ENCODE measurements at regions not wholly inside any gene's neighbourhood (a gene's known extent, or its start where the extent isn't known, plus 50 kb on each side); places are given as distances from the start of the nearest gene placed in this dataset.
"Not testable (repeated sequence)": the region's sequence is repeated elsewhere in the genome, so short reads cannot be mapped to it uniquely, and the experiment has no call there.

DNA sequence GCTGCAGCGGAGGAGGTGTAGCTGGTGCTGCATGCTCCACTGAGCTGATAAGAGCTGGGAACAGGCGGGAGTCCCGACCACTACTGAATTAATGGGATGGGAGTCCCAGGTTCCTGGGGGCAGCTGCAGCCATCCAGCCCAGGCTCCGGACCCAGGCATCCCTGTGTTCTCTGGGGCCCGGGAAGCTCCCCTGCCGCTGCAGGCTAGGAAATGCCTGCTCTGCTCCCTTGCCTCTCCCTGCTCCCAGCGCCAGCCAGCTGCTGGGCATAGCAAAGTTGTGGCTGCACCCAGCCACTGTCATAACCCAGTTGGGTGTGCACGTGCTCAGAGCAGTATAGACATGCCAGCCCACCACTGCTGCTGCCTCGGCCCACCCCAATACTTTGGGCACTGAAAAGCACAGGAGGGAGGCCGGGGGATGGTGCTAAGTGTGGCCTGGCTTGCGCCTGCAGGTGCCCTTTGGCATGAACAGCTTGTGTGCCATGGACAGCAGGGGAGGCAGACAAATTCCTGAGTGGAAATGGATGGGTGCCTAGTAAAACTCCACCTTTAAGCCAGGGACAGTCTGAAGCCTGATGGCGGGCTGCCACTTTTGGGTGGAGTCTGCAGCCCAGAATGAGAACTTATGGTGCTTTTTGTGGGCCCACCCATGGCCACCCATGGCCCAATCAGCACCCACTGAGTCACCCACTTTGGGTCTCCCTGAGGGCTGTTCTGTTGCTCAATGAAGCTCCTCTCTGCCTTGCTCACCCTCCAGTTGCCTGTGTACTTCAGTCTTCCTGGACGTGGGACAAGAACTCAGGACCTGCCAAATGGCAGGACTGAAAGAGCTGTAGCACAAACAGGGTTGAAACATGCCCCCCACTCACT, 219.3 kb upstream of the TMEFF2 start:
- no peak for ATAC-seq (ENCODE audit: low read depth)
- no peaks in the 10 kb centered on the region for H3K4me1 ChIP-seq (ENCODE audit: insufficient read depth, poor library complexity, severe bottlenecking)
- H3K36me3 ChIP-seq (ENCODE audit: low read depth) = no peaks in the 10 kb centered on the region
- H3K9me3 ChIP-seq (ENCODE audit: severe bottlenecking) = no peaks in the 10 kb centered on the region
- TF ChIP-seq, protein P1, sequence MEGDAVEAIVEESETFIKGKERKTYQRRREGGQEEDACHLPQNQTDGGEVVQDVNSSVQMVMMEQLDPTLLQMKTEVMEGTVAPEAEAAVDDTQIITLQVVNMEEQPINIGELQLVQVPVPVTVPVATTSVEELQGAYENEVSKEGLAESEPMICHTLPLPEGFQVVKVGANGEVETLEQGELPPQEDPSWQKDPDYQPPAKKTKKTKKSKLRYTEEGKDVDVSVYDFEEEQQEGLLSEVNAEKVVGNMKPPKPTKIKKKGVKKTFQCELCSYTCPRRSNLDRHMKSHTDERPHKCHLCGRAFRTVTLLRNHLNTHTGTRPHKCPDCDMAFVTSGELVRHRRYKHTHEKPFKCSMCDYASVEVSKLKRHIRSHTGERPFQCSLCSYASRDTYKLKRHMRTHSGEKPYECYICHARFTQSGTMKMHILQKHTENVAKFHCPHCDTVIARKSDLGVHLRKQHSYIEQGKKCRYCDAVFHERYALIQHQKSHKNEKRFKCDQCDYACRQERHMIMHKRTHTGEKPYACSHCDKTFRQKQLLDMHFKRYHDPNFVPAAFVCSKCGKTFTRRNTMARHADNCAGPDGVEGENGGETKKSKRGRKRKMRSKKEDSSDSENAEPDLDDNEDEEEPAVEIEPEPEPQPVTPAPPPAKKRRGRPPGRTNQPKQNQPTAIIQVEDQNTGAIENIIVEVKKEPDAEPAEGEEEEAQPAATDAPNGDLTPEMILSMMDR (IDR thresholded peaks at IDR 0.05; ENCODE audit: poor library complexity, severe bottlenecking) = no peak
- H3K27me3 ChIP-seq (ENCODE audit: insufficient read depth, poor library complexity, severe bottlenecking) = no peaks in the 10 kb centered on the region
- no peak overlapping the region for H3K4me3 ChIP-seq (ENCODE audit: severe bottlenecking)
- no peak for DNase-seq (ENCODE audit: low spot score)
- H3K27ac ChIP-seq (ENCODE audit: poor library complexity, severe bottlenecking) = no peak overlapping the region

DNA sequence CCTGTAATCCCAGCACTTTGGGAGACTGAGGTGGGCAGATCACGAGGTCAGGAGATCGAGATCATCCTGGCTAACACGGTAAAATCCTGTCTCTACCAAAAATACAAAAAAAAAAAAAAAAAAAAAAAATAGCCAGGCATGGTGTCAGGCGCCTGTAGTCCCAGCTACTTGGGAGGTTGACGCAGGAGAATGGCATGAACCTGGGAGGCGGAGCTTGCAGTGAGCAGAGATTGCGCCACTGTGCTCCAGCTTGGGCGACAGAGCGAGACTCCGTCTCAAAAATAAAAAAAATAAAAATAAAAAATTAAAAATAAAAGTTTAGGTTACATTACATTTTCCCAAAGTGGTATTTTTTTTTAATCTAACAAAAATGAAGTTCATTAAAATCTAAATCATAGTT, 218.1 kb upstream of the TMEFF2 start:
- H3K4me3 ChIP-seq (ENCODE audit: severe bottlenecking); DNase-seq (ENCODE audit: low spot score); H3K36me3 ChIP-seq (ENCODE audit: low read depth); H3K27ac ChIP-seq (ENCODE audit: poor library complexity, severe bottlenecking); H3K27me3 ChIP-seq (ENCODE audit: insufficient read depth, poor library complexity, severe bottlenecking); H3K9me3 ChIP-seq (ENCODE audit: severe bottlenecking); H3K4me1 ChIP-seq (ENCODE audit: insufficient read depth, poor library complexity, severe bottlenecking); ATAC-seq (ENCODE audit: low read depth): not testable (repeated sequence)

DNA sequence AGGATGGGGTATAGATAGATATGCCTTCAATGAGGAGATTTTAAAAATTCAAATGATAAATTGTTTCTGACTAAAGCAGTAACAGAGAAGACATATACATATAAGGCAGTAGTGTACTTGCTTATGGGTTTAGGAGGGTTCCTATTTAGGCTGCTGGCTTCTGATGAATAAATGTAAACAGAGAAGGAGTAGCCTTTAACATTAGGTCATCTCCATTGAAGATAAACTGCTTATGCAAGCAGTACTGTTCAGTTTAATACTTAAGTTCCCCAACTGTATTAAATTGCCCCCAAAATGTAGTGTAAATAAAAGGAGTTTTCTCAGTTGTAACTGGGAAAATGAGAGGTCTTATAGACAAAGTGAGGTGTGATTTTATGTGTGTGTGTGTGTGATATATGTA, 217.7 kb upstream of the TMEFF2 start:
- H3K4me3 ChIP-seq (ENCODE audit: severe bottlenecking) = no peak overlapping the region
- ATAC-seq (ENCODE audit: low read depth) = no peak
- no peaks in the 10 kb centered on the region for H3K27me3 ChIP-seq (ENCODE audit: insufficient read depth, poor library complexity, severe bottlenecking)
- no peak for DNase-seq (ENCODE audit: low spot score)
- H3K27ac ChIP-seq (ENCODE audit: poor library complexity, severe bottlenecking) = no peak overlapping the region
- H3K36me3 ChIP-seq (ENCODE audit: low read depth) = no peaks in the 10 kb centered on the region
- no peaks in the 10 kb centered on the region for H3K9me3 ChIP-seq (ENCODE audit: severe bottlenecking)
- TF ChIP-seq, protein P1 (IDR thresholded peaks at IDR 0.05; ENCODE audit: poor library complexity, severe bottlenecking) = no peak
- H3K4me1 ChIP-seq (ENCODE audit: insufficient read depth, poor library complexity, severe bottlenecking) = no peaks in the 10 kb centered on the region

DNA sequence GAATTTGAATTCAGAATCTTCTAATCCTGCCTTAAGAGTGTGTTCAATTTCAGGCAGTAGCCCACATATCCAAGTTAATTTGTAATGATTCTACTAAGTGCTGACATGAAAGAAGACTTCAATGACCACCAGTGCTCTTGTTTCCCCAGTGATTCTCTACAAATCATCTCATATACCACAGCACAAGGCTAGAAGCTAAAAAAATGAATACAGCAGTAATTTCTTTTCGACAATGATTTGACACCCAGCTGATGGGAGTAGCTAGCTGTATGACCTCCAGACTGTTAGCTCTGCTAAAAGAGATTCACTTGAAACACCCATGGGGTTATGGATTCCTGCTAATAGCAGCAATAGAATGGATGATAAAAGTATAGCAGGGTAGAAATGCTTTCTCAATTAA, 217.0 kb upstream of the TMEFF2 start:
- H3K9me3 ChIP-seq (ENCODE audit: severe bottlenecking) = no peaks in the 10 kb centered on the region
- no peak overlapping the region for H3K27ac ChIP-seq (ENCODE audit: poor library complexity, severe bottlenecking)
- no peak overlapping the region for H3K4me3 ChIP-seq (ENCODE audit: severe bottlenecking)
- H3K4me1 ChIP-seq (ENCODE audit: insufficient read depth, poor library complexity, severe bottlenecking) = no peaks in the 10 kb centered on the region
- no peaks in the 10 kb centered on the region for H3K27me3 ChIP-seq (ENCODE audit: insufficient read depth, poor library complexity, severe bottlenecking)
- DNase-seq (ENCODE audit: low spot score) = no peak
- TF ChIP-seq, protein P1 (IDR thresholded peaks at IDR 0.05; ENCODE audit: poor library complexity, severe bottlenecking) = no peak
- no peaks in the 10 kb centered on the region for H3K36me3 ChIP-seq (ENCODE audit: low read depth)
- no peak for ATAC-seq (ENCODE audit: low read depth)

DNA sequence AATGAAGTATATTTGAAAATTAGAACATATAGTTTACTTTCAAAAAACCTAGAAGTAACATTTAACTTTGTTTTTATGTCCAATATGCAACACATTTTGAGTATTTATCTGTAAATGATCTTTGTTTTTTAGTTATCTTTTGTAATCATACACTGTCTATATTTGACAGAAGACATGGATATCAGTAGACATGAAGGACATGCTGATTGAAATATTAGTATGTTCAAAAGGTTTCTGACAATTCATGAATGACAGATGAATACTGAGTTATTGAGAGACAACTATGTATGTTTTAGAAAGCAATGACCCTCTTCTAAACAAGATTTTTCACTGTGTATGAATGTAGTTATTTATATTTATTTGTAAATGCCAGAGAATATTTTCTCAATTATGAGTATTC, 215.6 kb upstream of the TMEFF2 start:
- ATAC-seq (ENCODE audit: low read depth) = no peak
- DNase-seq (ENCODE audit: low spot score) = no peak
- Histone ChIP-seq H3K4me1 (ENCODE audit: insufficient read depth, poor library complexity, severe bottlenecking) (no peaks in the 10 kb centered on the region), H3K27ac (ENCODE audit: poor library complexity, severe bottlenecking) (no peak overlapping the region), H3K9me3 (ENCODE audit: severe bottlenecking) (no peaks in the 10 kb centered on the region), H3K4me3 (ENCODE audit: severe bottlenecking) (no peak overlapping the region), H3K27me3 (ENCODE audit: insufficient read depth, poor library complexity, severe bottlenecking) (no peaks in the 10 kb centered on the region), H3K36me3 (ENCODE audit: low read depth) (no peaks in the 10 kb centered on the region)
- TF ChIP-seq, protein P1 (IDR thresholded peaks at IDR 0.05; ENCODE audit: poor library complexity, severe bottlenecking) = no peak
